ENCODE measurements at regions not wholly inside any gene's neighbourhood (a gene's known extent, or its start where the extent isn't known, plus 50 kb on each side); places are given as distances from the start of the nearest gene placed in this dataset.
"Not testable (repeated sequence)": the region's sequence is repeated elsewhere in the genome, so short reads cannot be mapped to it uniquely, and the experiment has no call there.

DNA sequence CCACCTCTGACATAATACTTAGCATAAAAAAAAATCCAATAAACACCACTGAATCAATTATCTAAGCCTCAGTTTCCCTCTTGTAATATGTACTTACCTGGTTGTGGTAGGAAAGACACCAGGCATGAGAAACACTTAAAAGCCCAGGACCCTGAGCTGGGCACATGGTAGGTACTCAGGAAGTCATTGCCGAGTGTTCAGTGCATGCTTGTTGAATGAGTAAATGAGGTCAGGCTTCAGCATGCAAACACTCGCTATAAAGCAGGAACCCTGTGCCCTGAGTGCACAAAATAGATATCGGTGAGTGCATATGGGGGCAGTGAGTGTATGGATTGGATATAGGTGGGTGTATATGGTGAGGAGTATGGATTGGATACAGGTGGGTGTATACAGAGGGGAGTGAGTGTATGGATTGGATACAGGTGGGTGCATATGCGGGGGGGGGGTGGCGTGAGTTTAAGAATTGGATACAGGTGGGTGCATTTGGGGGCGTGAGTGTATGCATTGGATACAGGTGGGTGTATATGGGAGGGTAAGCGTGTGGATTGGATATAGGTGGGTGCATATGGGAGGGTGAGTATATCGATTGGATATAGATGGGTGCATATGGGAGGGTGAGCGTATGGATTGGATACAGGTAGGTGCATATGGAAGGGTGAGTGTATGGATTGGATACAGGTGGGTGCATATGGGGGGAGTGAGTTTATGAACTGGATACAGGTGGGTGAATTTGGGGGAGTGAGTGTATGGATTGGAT lies 194.3 kb upstream of the MSX2 start:
- no peak for DNase-seq

DNA sequence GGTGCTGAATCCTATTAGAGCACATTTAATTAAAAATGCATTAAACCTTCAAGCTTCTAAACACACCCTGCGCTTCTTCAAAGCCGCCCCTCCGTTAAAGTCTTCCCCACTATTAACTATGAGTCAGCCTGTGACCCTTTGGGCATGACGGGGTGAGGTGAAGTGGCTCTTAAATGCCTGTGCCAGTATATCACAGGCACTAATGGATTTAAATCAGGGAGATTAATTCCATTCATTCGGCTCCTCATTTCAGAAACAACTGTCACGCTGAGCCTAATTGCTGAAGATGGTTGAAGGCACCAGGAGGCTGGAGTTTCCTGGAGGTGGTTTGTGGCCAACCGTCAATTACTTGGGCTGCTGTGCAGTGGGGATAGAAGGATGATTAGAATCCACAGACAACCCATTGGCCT lies 192.6 kb upstream of the MSX2 start:
- DNase-seq = no peak

DNA sequence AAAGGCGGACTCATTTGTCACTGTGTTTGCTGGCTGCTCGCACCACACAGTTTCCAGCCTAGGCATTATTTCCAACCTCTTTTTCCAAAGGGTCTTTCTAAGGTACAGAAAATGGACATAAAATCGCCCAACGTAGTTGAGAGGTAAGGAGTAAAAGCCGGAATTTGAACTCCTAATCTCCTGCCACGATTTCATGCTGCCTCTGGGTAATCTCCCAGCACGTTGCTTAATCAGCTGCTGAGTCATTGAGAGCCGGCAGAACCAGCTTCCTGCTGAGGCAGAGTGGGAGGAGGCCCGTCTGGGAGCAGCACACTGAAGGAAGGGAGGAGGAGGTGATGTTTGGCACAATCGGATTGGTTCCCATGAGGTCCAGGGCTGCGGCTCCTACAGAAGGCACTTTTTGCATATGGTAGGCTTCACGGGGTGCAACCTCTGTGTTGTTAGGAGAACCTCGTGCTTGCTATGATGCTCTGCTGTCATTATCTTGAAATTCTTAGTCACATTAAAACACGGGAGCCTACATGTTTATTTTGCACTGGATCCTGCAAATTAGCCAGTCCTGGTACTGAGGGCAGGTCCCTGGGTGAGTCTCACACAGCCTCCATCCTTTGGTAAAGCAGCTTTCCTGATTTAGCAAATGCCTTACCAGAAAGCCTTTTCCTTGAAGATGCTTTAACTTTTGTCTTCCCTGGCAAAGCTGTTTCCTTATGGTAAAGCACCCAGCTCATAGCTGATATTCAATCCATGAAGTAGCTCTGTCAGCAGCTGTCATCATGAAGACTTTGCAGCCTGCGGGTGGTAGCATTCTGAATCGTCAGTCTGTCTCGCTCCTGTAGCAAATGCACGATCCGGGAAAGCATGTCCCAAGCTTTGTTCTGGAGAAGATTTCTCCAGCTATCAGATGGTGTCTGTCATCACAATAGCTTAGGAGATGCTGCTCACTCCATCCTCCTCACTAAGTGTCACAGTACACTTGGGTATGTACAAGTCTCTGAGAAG lies 191.6 kb upstream of the MSX2 start:
- peak; percentile 93 to 96 (median 95) for DNase-seq

DNA sequence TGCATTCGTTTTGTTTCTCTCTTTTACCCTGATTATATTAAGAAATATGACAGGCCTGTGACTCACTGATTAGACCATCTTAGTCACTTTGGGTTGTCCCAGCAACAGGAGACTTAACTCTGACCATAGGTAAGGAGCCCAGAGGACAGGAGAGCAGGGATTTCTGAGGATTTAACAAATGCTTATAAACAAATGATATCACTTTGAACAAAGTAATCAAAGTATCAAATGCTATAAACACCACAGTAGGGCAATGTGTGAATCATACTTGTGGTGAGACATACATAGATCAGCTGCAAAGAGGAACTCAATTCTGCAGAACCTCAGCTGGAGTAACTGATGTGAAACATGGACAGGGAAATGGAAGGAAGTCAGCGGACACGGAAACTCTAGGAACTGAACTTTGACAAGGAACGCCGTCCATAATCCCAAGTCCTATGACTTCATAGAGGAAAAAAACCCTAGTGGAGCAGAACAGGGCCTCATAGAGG lies 190.6 kb upstream of the MSX2 start:
- DNase-seq = peak; percentile 77 to 88 (median 87)

DNA sequence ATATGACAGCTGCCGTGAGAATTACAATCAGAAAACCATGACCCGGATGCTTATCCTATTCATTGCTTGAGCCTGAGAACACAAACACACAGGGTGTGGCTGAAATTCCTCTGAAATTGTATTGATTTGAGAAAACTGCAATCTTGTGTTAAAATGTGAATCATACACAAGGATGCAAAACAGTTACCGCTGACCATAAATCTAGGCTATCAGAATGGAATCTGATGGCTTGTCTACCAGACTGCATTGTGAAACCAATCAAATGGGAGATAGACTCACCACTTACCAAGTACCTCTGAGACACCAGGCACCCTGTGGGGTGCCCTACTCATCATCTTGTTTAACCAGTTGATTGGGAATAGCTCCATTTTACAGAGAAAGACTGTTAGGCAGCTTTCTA lies 188.7 kb upstream of the MSX2 start:
- no peak for DNase-seq

DNA sequence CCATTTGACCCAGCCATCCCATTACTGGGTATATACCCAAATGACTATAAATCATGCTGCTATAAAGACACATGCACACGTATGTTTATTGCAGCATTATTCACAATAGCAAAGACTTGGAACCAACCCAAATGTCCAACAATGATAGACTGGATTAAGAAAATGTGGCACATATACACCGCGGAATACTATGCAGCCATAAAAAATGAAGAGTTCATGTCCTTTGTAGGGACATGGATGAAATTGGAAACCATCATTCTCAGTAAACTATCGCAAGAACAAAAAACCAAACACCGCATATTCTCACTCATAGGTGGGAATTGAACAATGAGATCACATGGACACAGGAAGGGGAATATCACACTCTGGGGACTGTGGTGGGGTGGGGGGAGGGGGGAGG lies 184.6 kb upstream of the MSX2 start:
- DNase-seq = not testable (repeated sequence)

DNA sequence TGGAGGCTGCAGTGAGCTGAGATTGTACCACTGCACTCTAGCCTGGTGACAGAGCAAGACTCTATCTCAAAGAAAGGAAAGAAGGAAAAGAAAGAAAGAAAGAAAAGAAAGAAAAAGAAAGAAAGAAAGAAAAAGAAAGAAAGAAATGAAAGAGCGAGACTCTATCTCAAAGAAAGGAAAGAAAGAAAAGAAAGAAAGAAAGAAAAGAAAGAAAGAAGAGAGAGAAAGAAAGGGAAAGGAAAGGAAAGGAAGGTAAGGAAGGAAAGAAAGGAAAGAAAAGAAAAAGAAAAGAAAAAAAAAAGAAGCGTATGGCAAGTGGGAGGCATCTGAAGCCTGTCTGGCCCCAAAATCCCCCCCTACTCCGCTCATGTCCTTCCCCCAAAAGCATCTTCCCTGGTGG lies 182.3 kb upstream of the MSX2 start:
- no peak for DNase-seq

DNA sequence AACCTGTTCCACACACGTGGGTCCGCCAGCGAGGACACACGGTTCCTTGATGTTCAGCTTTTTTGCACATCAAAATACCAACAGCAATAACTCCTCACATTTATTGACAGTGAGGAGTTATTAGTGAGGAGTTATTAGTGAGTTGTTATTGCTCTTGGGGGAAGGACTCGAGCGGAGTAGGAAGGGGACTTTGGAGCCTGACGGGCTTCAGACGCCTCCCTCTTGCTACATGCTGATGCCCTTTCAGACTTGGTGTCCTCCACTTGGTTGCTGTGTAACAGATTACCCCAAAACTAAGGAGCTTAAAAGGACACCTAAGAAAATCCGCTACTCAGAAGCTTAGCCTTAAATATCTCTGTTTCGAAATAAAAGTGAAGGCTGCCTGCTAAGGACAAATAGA lies 181.9 kb upstream of the MSX2 start:
- no peak for DNase-seq

DNA sequence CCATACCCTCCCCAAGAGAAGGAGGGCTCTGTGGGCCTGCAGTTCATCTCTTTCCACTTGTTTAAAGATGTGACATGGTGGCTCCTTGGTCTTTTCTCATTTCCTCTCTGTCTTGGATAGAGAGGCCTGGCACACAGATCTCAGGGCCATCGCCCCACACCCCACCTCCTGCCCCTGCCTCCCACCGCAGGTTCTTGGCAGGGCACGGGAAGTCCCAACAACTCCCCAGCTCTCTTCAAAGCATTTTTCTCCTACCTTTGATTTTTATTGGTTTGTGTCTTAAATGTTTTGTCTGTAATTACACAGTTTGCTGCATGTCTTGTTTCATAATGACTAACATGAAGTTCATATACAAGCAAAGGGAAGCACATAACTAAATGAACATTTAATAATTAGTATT lies 178.5 kb upstream of the MSX2 start:
- no peak for DNase-seq

DNA sequence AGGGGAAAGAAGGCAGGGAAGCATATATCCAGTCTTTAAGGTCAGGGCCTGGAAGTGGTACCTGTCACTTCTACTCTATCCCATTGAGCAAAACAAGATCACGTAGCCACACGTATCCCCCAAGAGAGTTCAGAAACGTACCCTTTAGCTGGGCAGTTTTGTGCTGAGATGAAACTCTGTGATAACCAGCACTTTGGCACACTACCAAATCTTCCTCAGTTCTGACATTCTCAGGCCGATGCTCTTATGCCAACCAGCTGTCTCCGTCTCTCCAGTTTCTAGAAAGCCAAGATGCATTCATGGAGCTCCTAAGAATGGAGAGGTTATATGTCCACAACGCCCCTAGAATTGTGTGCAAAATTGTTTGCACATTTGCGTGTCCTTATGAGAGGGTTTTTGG lies 176.6 kb upstream of the MSX2 start:
- no peak for DNase-seq

DNA sequence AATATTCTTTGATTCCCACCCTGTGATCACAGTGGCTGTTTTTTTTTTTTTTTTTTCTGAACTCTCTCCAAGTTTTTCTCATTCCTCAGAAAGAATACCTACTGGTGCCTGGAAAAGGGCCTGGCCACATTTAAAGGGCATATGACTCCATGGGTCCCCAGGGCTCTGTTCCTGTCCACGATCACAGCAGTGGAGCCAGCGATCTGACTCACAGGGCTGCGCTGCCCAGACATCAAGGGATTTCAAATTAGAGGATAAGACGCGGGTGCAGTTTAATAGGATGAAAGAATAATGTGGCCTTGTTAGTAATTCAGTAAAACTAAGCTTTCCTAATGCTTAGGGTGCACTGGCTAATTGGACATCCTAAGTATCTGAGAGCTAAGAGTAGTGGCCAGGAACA lies 175.1 kb upstream of the MSX2 start:
- no peak for DNase-seq

DNA sequence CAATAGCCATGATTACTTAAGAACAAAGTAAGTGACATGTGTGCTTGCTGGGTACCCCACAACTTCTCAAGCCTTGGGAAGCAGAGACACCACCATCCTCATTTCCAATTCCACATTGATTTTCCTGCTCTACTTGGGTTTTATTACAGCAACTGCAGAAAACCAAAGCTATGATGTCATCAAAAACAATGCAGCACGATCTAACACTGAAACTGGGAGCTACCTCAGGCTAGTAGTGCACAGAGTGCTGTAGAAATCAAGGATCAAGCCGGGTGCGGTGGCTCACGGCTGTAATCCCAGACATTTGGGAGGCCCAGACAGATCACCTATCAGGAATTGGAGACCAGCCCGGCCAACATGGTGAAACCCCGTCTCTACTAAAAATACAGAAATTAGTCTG lies 174.4 kb upstream of the MSX2 start:
- no peak for DNase-seq

DNA sequence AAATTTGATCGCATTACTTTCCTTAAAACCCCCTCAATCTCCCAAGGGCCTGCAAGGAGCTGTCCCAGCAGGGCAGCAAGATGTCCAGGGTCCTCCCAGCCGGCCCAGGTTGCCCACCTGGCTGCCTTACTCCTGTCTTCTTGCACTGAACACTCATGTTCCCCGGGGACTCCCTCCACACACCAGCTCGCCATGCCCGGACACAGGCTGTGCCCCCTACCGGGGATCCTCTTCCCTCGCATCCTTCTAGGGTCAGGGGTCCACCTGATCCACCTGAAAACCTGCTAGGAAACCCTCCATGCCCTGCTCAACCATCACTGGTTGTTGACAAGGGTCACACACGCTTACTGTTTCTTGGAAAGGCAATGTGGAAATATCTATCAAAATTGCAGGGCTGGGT lies 172.0 kb upstream of the MSX2 start:
- DNase-seq = no peak

DNA sequence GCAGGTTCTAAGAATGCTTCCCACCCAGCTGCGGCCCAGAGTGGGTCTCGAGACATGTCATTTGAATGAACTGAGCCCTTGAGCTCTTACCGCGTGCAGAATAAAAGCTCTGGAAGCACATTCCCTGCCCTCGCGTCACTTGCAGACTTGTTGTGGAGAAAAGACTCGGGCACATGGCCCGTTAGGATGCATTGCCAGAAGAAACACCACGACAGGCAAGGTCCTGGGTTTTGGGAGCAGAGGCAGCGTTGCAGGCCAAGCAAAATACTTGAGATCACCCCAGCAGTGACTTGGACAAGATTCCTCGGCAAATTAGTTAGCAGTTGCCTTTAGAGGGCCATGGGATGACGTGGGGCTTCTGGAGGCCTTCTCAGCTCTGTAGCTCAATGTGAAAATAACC lies 170.8 kb upstream of the MSX2 start:
- DNase-seq = no peak

DNA sequence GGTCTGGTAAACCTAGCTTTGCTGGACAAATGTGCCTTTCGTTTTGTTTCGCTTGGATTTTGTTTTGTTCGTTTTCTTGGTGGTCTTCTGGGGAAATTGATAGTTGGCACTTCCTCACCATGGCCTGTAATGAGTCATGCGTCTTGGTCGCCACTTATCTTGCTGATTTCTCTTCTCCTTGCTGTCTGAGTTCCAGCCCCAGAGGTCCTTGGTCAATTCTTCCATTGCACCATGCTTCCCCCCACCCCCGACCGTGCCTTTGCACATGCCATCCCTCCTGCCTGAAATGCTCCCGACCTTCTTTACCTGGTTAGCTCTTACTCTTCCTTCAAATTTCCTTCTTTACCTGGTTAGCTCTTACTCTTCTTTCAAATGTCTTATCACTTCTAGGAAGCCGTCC lies 168.7 kb upstream of the MSX2 start:
- DNase-seq = no peak

DNA sequence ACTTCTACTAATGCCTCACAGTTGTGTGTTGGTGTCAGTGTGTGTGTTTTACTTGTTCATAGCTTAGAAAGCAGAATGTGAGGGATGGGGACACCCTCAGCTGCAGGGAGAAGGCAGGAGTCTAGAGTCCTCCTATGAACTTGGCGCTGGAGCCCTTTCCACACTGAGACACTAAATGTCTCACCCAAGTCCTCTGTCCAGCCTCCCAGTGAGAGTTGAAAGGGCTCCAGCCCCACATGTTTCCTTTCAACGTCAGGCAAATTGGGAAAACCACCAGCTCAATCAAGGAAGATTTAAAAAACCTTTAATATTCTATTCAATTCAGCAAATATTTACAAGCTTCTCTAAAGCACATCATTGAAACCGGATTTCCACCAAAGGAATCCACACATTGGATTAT lies 167.6 kb upstream of the MSX2 start:
- DNase-seq = no peak

DNA sequence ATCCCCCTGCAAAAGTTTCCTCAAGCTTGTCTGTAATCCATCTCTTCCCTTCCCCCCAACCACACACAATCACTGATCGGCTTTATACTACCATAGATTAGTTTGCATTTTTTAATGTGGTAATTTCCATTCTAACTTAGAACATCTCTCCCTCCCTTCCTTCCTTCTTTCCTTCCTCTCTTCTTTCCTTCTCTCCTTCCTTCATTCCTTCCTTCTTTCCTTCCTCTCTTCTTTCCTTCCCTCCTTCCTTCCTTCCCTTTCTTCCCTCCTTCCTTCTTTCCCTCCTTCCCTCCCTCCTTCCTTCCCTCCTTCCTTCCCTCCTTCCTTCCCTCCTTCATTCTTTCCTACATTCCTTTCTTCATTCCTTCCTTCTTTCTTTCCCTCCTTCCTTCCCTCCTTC lies 166.2 kb upstream of the MSX2 start:
- DNase-seq = no peak

DNA sequence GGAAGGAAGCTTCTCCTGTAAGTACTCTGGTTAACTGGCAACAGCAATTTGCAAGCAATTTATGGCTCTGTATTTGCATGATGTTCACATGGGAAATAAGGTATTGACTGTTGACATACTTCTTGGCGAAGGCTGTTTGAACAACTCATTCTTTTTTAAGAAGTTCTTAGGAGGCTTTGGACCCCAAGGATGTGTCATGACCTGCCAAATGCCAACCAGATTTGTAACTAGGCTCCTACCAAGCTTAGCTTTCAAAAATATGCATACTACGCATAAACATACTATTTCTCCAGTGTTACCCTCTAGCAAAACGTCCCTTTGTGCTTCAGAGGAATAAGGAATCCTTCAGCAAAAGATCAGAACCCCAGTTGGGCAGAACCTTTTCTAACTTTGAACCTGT lies 165.2 kb upstream of the MSX2 start:
- no peak for DNase-seq

DNA sequence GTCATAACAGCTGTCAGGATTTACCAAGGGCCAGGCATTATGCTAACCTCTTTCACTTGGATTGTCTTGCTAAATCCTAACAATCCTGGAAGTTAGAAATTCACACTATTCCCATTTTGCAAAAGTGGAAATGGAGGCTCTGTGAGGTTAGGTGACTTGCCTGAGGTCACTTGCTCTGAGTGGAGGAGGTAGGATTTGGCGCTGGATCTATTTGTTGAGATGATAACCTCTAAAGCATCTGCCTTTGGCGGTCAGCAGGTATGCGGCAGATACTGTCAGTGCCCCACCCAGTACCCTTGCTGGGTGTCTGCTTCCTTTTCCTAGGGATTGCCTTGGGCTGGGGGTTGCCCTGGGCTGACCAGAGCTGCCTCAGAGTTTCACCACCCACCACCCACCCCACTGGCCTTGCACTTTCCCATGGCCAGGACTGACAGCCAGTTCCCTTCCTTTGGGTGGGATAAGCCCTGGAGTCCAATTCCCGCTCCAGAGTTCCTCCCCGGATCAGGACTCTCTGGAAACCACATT lies 164.8 kb upstream of the MSX2 start:
- DNase-seq = no peak

DNA sequence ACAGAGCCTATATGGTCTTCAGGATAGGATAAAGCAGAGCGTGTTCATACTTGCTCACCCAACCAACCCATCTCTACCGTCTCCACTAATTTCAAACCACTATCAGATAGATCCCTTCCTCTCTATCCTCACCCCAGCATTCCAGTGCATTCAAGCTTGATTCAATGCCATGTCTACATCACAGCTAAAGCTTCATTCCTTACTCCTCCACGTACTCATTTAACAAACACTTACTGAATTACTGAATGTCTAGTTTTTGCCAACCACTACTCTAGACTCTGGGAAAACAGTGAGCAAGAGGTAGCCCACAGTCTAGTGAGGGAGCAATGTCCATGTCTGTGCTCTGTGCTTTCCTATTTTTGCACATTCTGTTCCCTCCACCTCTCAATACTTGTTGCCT lies 163.5 kb upstream of the MSX2 start:
- no peak for DNase-seq

DNA sequence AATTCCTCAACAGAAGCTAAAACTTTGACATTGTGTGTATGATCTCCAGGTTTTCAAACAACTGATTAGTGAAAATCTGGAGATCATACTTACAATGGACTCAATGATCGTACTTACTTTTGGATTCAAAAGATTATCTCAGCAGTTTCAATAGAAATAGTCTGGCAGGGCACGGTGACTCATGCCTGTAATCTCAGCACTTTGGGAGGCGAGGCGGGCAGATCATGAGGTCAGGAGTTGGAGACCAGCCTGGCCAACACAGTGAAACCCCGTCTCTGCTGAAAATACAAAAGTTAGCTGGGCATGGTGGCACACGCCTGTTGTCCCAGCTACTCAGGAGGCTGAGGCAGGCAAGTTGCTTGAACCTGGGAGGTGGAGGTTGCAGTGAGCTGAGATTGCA lies 161.3 kb upstream of the MSX2 start:
- DNase-seq = peak in 1 of 3 donors; percentile 15

DNA sequence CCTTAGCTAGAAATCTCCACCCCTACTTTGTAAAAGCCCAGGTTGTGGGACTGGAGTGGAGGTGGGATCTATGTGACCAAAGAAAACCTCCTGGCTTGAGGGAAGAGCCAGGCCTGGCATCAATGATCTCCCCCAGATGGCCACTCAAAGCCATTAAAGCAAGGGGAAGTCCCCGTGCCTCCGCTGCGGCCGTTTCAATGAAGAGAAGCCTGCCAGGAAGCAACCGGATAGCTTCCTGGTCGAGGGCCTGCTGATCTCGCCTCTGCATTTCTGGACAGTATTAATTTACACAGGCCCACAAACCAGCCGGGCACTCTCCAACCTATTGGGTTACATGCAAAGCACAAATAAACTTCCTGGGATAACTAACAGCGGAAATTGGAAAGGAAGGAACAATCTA lies 160.5 kb upstream of the MSX2 start:
- DNase-seq = no peak

DNA sequence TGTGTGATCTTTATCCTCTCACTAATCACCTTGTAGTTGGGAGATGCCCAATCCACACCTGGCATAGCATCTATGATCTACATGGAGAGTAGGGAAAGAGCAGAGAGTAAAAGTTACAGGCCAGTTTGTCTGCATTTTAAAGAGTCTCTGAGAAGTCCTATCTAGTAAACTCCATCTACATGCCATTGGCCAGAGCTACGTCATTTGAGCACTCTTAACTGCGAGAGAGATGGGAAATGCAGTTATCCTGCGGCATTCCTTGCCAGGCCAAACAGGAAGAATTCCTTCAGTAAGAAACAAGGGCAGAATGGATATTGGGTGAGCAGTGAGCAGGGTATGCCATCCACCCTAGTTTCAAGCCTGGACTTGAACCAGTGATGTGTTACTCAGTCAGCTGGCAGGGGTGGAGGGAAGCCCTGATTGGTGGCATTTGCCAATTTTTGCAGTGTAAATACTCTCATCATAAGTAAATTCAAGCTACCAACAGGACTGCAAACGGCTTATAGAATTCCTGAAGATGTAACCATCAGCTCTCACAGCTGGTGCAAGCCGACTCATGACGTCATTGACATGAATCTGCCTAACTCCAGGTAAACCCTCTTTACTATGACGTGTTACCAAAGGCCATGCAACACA lies 156.8 kb upstream of the MSX2 start:
- DNase-seq = no peak

All from suppressor macrophage treated with lipopolysaccharide for 1 hour (primary cell).